Fibroblast of skin of scalp (primary cell): ENCODE measurements at regions not wholly inside any gene's neighbourhood (a gene's known extent, or its start where the extent isn't known, plus 50 kb on each side); places are given as distances from the start of the nearest gene placed in this dataset.

Source experiments
- DNase-seq: peaks from one replicate; pipeline ENCODE4 v3.0.0-alpha.2; 2013

- DNase-seq: no peak
These were observed 412.2 kb downstream of the MATN1 start for GRCh38 chr1:30310966-30311742.

- DNase-seq: no peak
These were observed 416.2 kb downstream of the MATN1 start for GRCh38 chr1:30307182-30307581.

- no peak for DNase-seq
These were observed 417.9 kb downstream of the MATN1 start for GRCh38 chr1:30305519-30305918.

GRCh38 chr1:30305061-30305460 is 418.3 kb downstream of the MATN1 start:
- no peak for DNase-seq

- no peak for DNase-seq
These were observed 419.3 kb downstream of the MATN1 start for GRCh38 chr1:30304080-30304479.

- DNase-seq: no peak
These were observed 420.0 kb downstream of the MATN1 start for GRCh38 chr1:30303387-30303786.

- no peak for DNase-seq
These were observed 420.5 kb downstream of the MATN1 start for GRCh38 chr1:30302858-30303257.

- no peak for DNase-seq
These were observed 422.7 kb downstream of the MATN1 start for GRCh38 chr1:30300669-30301068.

GRCh38 chr1:30299393-30299792 is 424.0 kb downstream of the MATN1 start:
- no peak for DNase-seq

- no peak for DNase-seq
These were observed 427.7 kb downstream of the MATN1 start for GRCh38 chr1:30295674-30296073.

- DNase-seq: no peak
These were observed 428.1 kb downstream of the MATN1 start for GRCh38 chr1:30295266-30295665.

GRCh38 chr1:30294508-30294907 is 428.9 kb downstream of the MATN1 start:
- DNase-seq: no peak

GRCh38 chr1:30292451-30292850 is 430.9 kb downstream of the MATN1 start:
- no peak for DNase-seq

- no peak for DNase-seq
These were observed 431.9 kb downstream of the MATN1 start for GRCh38 chr1:30291526-30291925.

- DNase-seq: peak; percentile 6
These were observed 432.8 kb downstream of the MATN1 start for GRCh38 chr1:30290581-30290980.

GRCh38 chr1:30287976-30288375 is 435.4 kb downstream of the MATN1 start:
- no peak for DNase-seq

- DNase-seq: no peak
These were observed 436.2 kb downstream of the MATN1 start for GRCh38 chr1:30286988-30287839.

GRCh38 chr1:30286241-30286987 is 437.0 kb downstream of the MATN1 start:
- DNase-seq: no peak

- no peak for DNase-seq
These were observed 437.9 kb downstream of the MATN1 start for GRCh38 chr1:30285501-30285932.

- no peak for DNase-seq
These were observed 438.5 kb downstream of the MATN1 start for GRCh38 chr1:30284728-30285475.

- no peak for DNase-seq
These were observed 439.2 kb downstream of the MATN1 start for GRCh38 chr1:30284226-30284625.
